ENCODE measurements at regions not wholly inside any gene's neighbourhood (a gene's known extent, or its start where the extent isn't known, plus 50 kb on each side); places are given as distances from the start of the nearest gene placed in this dataset.

- Histone ChIP-seq H3K27ac (ENCODE audit: low read length) (no peak overlapping the region), H3K4me2 (ENCODE audit: low read depth, low read length) (no peak overlapping the region), H3K9me2 (replicated peaks; ENCODE audit: insufficient read depth, low read length) (no peaks in the 10 kb centered on the region), H3K79me2 (ENCODE audit: low read length) (no peaks in the 10 kb centered on the region), H4K20me1 (ENCODE audit: insufficient read depth, low read length) (no peaks in the 10 kb centered on the region), H3K36me3 (replicated peaks; ENCODE audit: insufficient read depth, low read length) (no peaks in the 10 kb centered on the region), H3K9ac (ENCODE audit: low read length) (no peak overlapping the region), H3K4me3 (ENCODE audit: low read length) (no peak overlapping the region), H3K27me3 (replicated peaks; ENCODE audit: insufficient read depth, low read length) (no peaks in the 10 kb centered on the region), H3F3A (ENCODE audit: insufficient read depth, low read length) (no peaks in the 10 kb centered on the region), H3K4me1 (ENCODE audit: low read length) (no peaks in the 10 kb centered on the region), H3K9me3 (replicated peaks; ENCODE audit: insufficient read depth, low read length) (no peaks in the 10 kb centered on the region), H2AFZ (ENCODE audit: low read length) (no peak overlapping the region)
- DNase-seq = no peak
- no peak for TF ChIP-seq EZH2 (optimal IDR thresholded peaks at IDR 0.05; ENCODE audit: low read depth, low read length)
- TF ChIP-seq EZH2phosphoT487 (IDR thresholded peaks at IDR 0.05; ENCODE audit: low read length) = no peak
- no peak for TF ChIP-seq CTCF (IDR thresholded peaks at IDR 0.05; ENCODE audit: low read length)
These were observed 389.7 kb upstream of the JARID2 start for GRCh38 chr6:14856177-14856576.

GRCh38 chr6:14857001-14857400 is 388.9 kb upstream of the JARID2 start:
- TF ChIP-seq EZH2phosphoT487 (IDR thresholded peaks at IDR 0.05; ENCODE audit: low read length) = no peak
- TF ChIP-seq CTCF (IDR thresholded peaks at IDR 0.05; ENCODE audit: low read length) = no peak
- no peak for TF ChIP-seq EZH2 (optimal IDR thresholded peaks at IDR 0.05; ENCODE audit: low read depth, low read length)
- H3K36me3 ChIP-seq (replicated peaks; ENCODE audit: insufficient read depth, low read length) = no peaks in the 10 kb centered on the region
- no peaks in the 10 kb centered on the region for H3K9me3 ChIP-seq (replicated peaks; ENCODE audit: insufficient read depth, low read length)
- no peak for DNase-seq
- no peaks in the 10 kb centered on the region for H3K27me3 ChIP-seq (replicated peaks; ENCODE audit: insufficient read depth, low read length)
- H3K4me3 ChIP-seq (ENCODE audit: low read length) = no peak overlapping the region
- no peak overlapping the region for H2AFZ ChIP-seq (ENCODE audit: low read length)
- no peaks in the 10 kb centered on the region for H3K79me2 ChIP-seq (ENCODE audit: low read length)
- H3K4me1 ChIP-seq (ENCODE audit: low read length) = no peaks in the 10 kb centered on the region
- H4K20me1 ChIP-seq (ENCODE audit: insufficient read depth, low read length) = no peaks in the 10 kb centered on the region
- H3K27ac ChIP-seq (ENCODE audit: low read length) = no peak overlapping the region
- no peaks in the 10 kb centered on the region for H3K9me2 ChIP-seq (replicated peaks; ENCODE audit: insufficient read depth, low read length)
- no peak overlapping the region for H3K4me2 ChIP-seq (ENCODE audit: low read depth, low read length)
- H3F3A ChIP-seq (ENCODE audit: insufficient read depth, low read length) = no peaks in the 10 kb centered on the region
- no peak overlapping the region for H3K9ac ChIP-seq (ENCODE audit: low read length)

GRCh38 chr6:14857501-14857900 is 388.4 kb upstream of the JARID2 start:
- Histone ChIP-seq H4K20me1 (ENCODE audit: insufficient read depth, low read length) (no peaks in the 10 kb centered on the region), H2AFZ (ENCODE audit: low read length) (no peak overlapping the region), H3K4me1 (ENCODE audit: low read length) (no peaks in the 10 kb centered on the region), H3K4me2 (ENCODE audit: low read depth, low read length) (no peak overlapping the region), H3K27ac (ENCODE audit: low read length) (no peak overlapping the region), H3K36me3 (replicated peaks; ENCODE audit: insufficient read depth, low read length) (no peaks in the 10 kb centered on the region), H3K9me3 (replicated peaks; ENCODE audit: insufficient read depth, low read length) (no peaks in the 10 kb centered on the region), H3K79me2 (ENCODE audit: low read length) (no peaks in the 10 kb centered on the region), H3K4me3 (ENCODE audit: low read length) (no peak overlapping the region), H3K9me2 (replicated peaks; ENCODE audit: insufficient read depth, low read length) (no peaks in the 10 kb centered on the region), H3K27me3 (replicated peaks; ENCODE audit: insufficient read depth, low read length) (no peaks in the 10 kb centered on the region), H3K9ac (ENCODE audit: low read length) (no peak overlapping the region), H3F3A (ENCODE audit: insufficient read depth, low read length) (no peaks in the 10 kb centered on the region)
- TF ChIP-seq EZH2phosphoT487 (IDR thresholded peaks at IDR 0.05; ENCODE audit: low read length) (no peak), EZH2 (optimal IDR thresholded peaks at IDR 0.05; ENCODE audit: low read depth, low read length) (no peak), CTCF (IDR thresholded peaks at IDR 0.05; ENCODE audit: low read length) (no peak)
- DNase-seq = no peak

Measured in MM.1S (cell line).